HepG2 (cell line): ENCODE measurements at regions not wholly inside any gene's neighbourhood (a gene's known extent, or its start where the extent isn't known, plus 50 kb on each side); places are given as distances from the start of the nearest gene placed in this dataset.

Experiments
- ATAC-seq: fragments of 200-7000 bp; cut with Tn5 transposase; 3 replicates; pipeline ENCODE4 v1.9.1; 2020; ENCODE audit warnings: mild to moderate bottlenecking, moderate library complexity
- BruUV-seq: library from RNA; stranded (reverse); fragments of 400-500 nt; replicated peaks from 2 replicates; lab custom pipeline; 2021; lab: Mats Ljungman, UMichigan
- CTCF ChIA-PET: fragments of 300-600 bp; formaldehyde crosslinking; extraction: SDS; loops from one replicate; lab custom pipeline; 2021; ENCODE audit warnings: low total read pairs, inconsistent platforms, low intra/inter-chr PET ratio; lab: Yijun Ruan, JAX
- POLR2A ChIA-PET: fragments of 350-600 bp; sonication (Branson Sonifier 250); formaldehyde crosslinking; loops from one replicate; lab custom pipeline; 2020; ENCODE audit warnings: antibody characterized with exemption, inconsistent platforms; lab: Yijun Ruan, JAX
- DNase-seq: peaks from one replicate; pipeline ENCODE4 v3.0.0-alpha.2; 2015; ENCODE audit warnings: low spot score
- FAIRE-seq: peaks from 3 replicates; lab custom pipeline; 2011; peaks lifted over from hg19 to GRCh38; lab: Jason Lieb, UNC
- H2AFZ ChIP-seq: one replicate; pipeline ENCODE4 v1.6.1; 2011; ENCODE audit warnings: low read length, inconsistent platforms
- H3K27ac ChIP-seq: fragments of 300-600 bp; 3 replicates; pipeline ENCODE4 v1.8.0; 2011; ENCODE audit warnings: mixed run types, mild to moderate bottlenecking, mixed read lengths, low read length, inconsistent platforms; ENCODE audit not compliant: insufficient read depth; ENCODE audit errors: extremely low read length
- H3K27me3 ChIP-seq, 2 experiments: fragments of 200-600 bp in 1 of 2; 2 replicates in 1 of 2; 3 replicates in 1 of 2; pipeline versions ENCODE4 v1.6.0 to v1.8.0; 2011; ENCODE audit warnings: low read length in 2 of 2, mild to moderate bottlenecking in 2 of 2, moderate library complexity in 2 of 2, inconsistent platforms in 1 of 2; ENCODE audit not compliant: insufficient read depth in 2 of 2, control insufficient read depth in 1 of 2
- H3K36me3 ChIP-seq, 2 experiments: fragments of 200-600 bp in 1 of 2; replicated peaks in 1 of 2; 2 replicates in 1 of 2; 3 replicates in 1 of 2; pipeline versions ENCODE4 v1.5.1 to v1.8.0; 2011; ENCODE audit warnings: low read length in 2 of 2, inconsistent platforms in 1 of 2; ENCODE audit not compliant: insufficient read depth in 2 of 2, control insufficient read depth in 1 of 2
- H3K4me1 ChIP-seq: 2 replicates; pipeline ENCODE4 v1.5.1; 2012; ENCODE audit warnings: low read length, inconsistent platforms; ENCODE audit not compliant: insufficient read depth
- H3K4me2 ChIP-seq: 2 replicates; pipeline ENCODE4 v1.6.0; 2011; ENCODE audit warnings: low read depth, low read length, inconsistent platforms
- H3K4me3 ChIP-seq, 3 experiments: fragments of 200-600 bp in 1 of 3; sonication (generic), shearing (Covaris generic) in 1 of 3; replicated peaks in 1 of 3; 2 replicates each; pipeline ENCODE4 v1.5.1; 2011 to 2016; ENCODE audit warnings: low read length in 3 of 3, inconsistent platforms in 2 of 3, low read depth in 2 of 3, mild to moderate bottlenecking in 2 of 3, control low read depth in 1 of 3, mixed read lengths in 1 of 3; ENCODE audit not compliant: insufficient read depth in 1 of 3
- H3K79me2 ChIP-seq: one replicate; pipeline ENCODE4 v1.6.1; 2011; ENCODE audit warnings: low read length, inconsistent platforms; ENCODE audit not compliant: insufficient read depth
- H3K9ac ChIP-seq: 2 replicates; pipeline ENCODE4 v1.6.0; 2011; ENCODE audit warnings: mild to moderate bottlenecking, low read depth, low read length, inconsistent platforms; ENCODE audit not compliant: insufficient read depth
- H3K9me3 ChIP-seq: 2 replicates; pipeline ENCODE4 v1.5.1; 2012; ENCODE audit warnings: mild to moderate bottlenecking, low read length
- H4K20me1 ChIP-seq: 2 replicates; pipeline ENCODE4 v1.6.0; 2011; ENCODE audit warnings: inconsistent platforms, mild to moderate bottlenecking, low read length, moderate library complexity; ENCODE audit not compliant: insufficient read depth
- ARHGAP35 ChIP-seq: sonication (generic); formaldehyde crosslinking; IDR thresholded peaks from 2 replicates; pipeline ENCODE4 v1.9.0; 2022; ENCODE audit warnings: mild to moderate bottlenecking, inconsistent platforms, moderate library complexity, missing genetic modification reagents, borderline replicate concordance
- CHD2 ChIP-seq: IDR thresholded peaks from 2 replicates; pipeline ENCODE4 v1.6.1; 2011; ENCODE audit warnings: low read depth, low read length, improper control_type of control experiment
- CREB1 ChIP-seq, 2 experiments: fragments of 450-650 bp in 1 of 2; IDR thresholded peaks; 2 replicates each; pipeline ENCODE4 v1.6.1; 2016 to 2017; ENCODE audit warnings: control low read depth in 1 of 2, mild to moderate bottlenecking in 1 of 2, missing compliant biosample characterization in 1 of 2, missing genetic modification characterization in 1 of 2
- DNMT3B ChIP-seq: conservative IDR thresholded peaks from 2 replicates; pipeline ENCODE4 v1.6.1; 2016; ENCODE audit warnings: missing biosample characterization, control low read depth
- THRA ChIP-seq: sonication (generic); formaldehyde crosslinking; IDR thresholded peaks from 2 replicates; pipeline ENCODE4 v1.4.0; 2020; ENCODE audit warnings: missing genetic modification reagents, borderline replicate concordance
- ZNF670 ChIP-seq: sonication (generic); formaldehyde crosslinking; IDR thresholded peaks from 2 replicates; pipeline ENCODE4 v1.8.0; 2022; ENCODE audit warnings: mild to moderate bottlenecking, missing genetic modification reagents, borderline replicate concordance
- ZNF777 ChIP-seq: sonication (generic); formaldehyde crosslinking; IDR thresholded peaks from 2 replicates; pipeline ENCODE4 v1.4.0; 2020; ENCODE audit warnings: missing genetic modification reagents
- WGBS: methylation state at CpG from one replicate; pipeline ENCODE4 v1.1.6; 2017; ENCODE audit warnings: low lambda C conversion rate; 5-methylcytosine and 5-hydroxymethylcytosine counted together
- in situ Hi-C: cut with HindIII; loops from 2 replicates; pipeline ENCODE4 v1.10.0; 2017; ENCODE audit warnings: low pct_unique_long_range_greater_than_20kb; ENCODE audit not compliant: extremely low pct_ligation_motif_present
- intact Hi-C: fragments of 100-400 bp; cut with micrococcal nuclease; formaldehyde crosslinking; loops from one replicate; pipeline ENCODE4 v1.10.0; 2022; ENCODE audit not compliant: unreplicated experiment

- ChIA-PET POLR2A (no interaction called here), CTCF (no interaction called here)
- Histone ChIP-seq H4K20me1 (no peaks in the 10 kb centered on the region), H3K36me3 (no peaks in the 10 kb centered on the region), H3K27me3 (no peaks in the 10 kb centered on the region), H3K4me3 (no peak overlapping the region), H2AFZ (no peak overlapping the region), H3K9me3 (peaks cover 72% of the 10 kb centered on the region), H3K4me1 (no peaks in the 10 kb centered on the region), H3K9ac (no peak overlapping the region), H3K27ac (no peak overlapping the region)
- no peak for FAIRE-seq
- intact Hi-C loops: no loop called here
- DNase-seq: no peak
- ATAC-seq: no peak
- BruUV-seq: no TSS peak
- 2% methylated on average over 2 of the region's 2 CpGs for WGBS
- TF ChIP-seq THRA (CRISPR knock-in tag) (no peak), CHD2 (no peak)
- TF ChIP-seq, all 625 proteins: peak for 0
- no peaks in the 10 kb centered on the region for H3K79me2 ChIP-seq
- in situ Hi-C loops: no loop called here
- no peak overlapping the region for H3K4me2 ChIP-seq
Measured at GRCh38 chr21:24714646-24715200, 892.6 kb downstream of the MRPL39 start.

- H3K4me2 ChIP-seq: no peak overlapping the region
- no peak overlapping the region for H3K4me3 ChIP-seq
- TF ChIP-seq ZNF777: no peak
- peak; percentile 32; the same call in 1 of the 2 replicates for TF ChIP-seq CREB1 (IDR thresholded peaks at IDR 0.05)
- TF ChIP-seq CREB1 (CRISPR knock-in tag; IDR thresholded peaks at IDR 0.05): no peak
- TF ChIP-seq ARHGAP35 (CRISPR knock-in tag): no peak
- no peak for TF ChIP-seq DNMT3B
- TF ChIP-seq ZNF670: no peak
- H3K4me1 ChIP-seq: no peaks in the 10 kb centered on the region
- ATAC-seq: no peak
- no peak for DNase-seq
- in situ Hi-C loops (no loop called here), intact Hi-C loops (no loop called here)
- CTCF ChIA-PET: no interaction called here
- 0% methylated on average over 1 of the region's 2 CpGs for WGBS
- POLR2A ChIA-PET: no interaction called here
- H3K9me3 ChIP-seq: peaks cover 70% of the 10 kb centered on the region
- H3K9ac ChIP-seq: no peak overlapping the region
- no peaks in the 10 kb centered on the region for H4K20me1 ChIP-seq
- no peak for FAIRE-seq
- no peak overlapping the region for H3K27ac ChIP-seq
- BruUV-seq: no TSS peak
- H3K79me2 ChIP-seq: no peaks in the 10 kb centered on the region
- no peaks in the 10 kb centered on the region for H3K36me3 ChIP-seq
- no peak overlapping the region for H2AFZ ChIP-seq
- H3K27me3 ChIP-seq: no peaks in the 10 kb centered on the region
Measured at GRCh38 chr21:24705201-24705600, 902.1 kb downstream of the MRPL39 start.
